ENCODE measurements at regions not wholly inside any gene's neighbourhood (a gene's known extent, or its start where the extent isn't known, plus 50 kb on each side); places are given as distances from the start of the nearest gene placed in this dataset.
A peak's percentile ranks its signal among the peaks of the same experiment; 100 is the strongest.

DNA sequence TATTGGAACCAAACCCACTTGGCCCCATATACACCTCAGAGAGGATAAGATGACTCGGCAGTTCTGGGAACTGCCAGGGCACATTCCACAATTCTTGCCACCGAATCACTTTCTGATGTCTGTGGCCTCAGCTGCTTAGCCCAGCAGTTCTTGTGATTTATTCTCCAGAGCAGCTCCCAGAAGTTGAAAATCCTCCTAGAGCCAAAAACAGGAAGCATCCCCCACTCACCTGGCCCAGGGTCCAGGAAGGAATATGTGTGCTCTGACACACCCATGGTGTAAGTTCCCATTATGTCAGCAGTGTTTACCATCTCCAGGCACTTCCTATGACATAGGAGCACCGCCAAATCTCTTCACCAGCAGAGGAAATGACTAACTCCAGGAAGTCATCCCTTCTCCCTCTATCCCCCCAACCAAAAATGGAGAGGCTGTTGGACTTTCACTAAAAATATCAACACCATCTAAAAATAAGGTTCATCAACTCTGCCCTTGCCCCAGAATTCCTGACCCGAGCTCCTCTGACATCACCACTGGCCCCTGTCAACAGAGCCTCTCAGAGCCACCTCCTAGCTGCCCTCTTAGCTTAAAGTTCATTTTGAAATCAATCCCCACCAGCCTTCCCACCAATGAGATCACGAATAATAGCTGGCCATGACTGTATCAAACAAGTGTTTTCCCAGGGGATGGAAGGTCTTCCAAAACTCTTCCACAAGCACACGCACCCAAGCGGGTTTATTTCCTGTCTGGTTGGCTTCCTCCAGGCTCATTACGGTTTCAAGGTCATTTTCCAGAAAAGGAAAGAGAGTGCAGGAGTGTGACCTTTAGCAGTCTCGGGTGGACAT, 223.1 kb upstream of the PARD3B start:
- no peak for DNase-seq (ENCODE audit: low spot score)

- peak; percentile 69 for DNase-seq (ENCODE audit: low spot score)
Measured at GRCh38 chr2:204325468-204325867, 219.8 kb upstream of the PARD3B start.

- no peak for DNase-seq (ENCODE audit: low spot score)
Measured at GRCh38 chr2:204328373-204328772, 216.9 kb upstream of the PARD3B start.

DNA sequence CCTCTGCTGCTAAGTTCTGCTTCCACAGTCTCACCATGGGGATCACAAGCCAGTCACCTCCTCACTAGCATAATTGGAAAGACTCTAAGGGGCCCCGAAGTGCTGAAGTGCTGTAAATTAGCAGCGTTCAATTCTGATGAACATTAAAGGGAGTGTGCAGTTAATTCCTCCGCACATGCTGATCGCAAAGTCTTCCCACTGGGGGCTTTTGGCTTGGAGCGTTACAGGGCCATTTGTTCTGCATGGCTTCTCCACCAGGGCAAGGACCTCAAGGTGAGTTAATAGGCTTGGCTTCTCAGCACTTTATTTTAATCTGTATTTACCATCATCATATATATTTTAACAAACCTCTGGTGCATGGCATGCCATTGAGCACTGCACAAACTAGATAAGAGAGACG, 216.3 kb upstream of the PARD3B start:
- no peak for DNase-seq (ENCODE audit: low spot score)

GRCh38 chr2:204329532-204329931, 215.7 kb upstream of the PARD3B start:
- DNase-seq (ENCODE audit: low spot score): no peak

GRCh38 chr2:204331180-204331579, 214.1 kb upstream of the PARD3B start:
- DNase-seq (ENCODE audit: low spot score): no peak

GRCh38 chr2:204331988-204332387, 213.3 kb upstream of the PARD3B start:
- DNase-seq (ENCODE audit: low spot score): no peak

GRCh38 chr2:204332706-204333105, 212.6 kb upstream of the PARD3B start:
- no peak for DNase-seq (ENCODE audit: low spot score)

DNA sequence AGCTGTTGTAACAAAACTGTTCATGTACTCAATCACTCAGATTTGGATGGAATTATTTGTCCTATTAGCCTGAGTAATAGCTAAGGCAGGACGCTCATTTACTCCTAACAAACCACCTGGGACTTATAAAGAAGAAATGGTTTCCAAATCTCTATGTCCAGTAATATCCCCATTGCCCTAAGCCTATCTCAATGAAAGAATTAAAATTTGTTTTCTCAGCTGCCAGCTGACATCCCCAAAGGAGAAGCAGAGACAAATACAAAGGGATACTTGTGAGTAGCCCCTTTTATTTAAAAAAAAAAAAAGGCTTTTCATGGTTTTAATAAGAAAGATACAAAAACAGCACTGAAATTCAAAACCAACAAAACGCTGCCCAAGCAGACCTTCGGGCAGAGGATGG, 211.4 kb upstream of the PARD3B start:
- DNase-seq (ENCODE audit: low spot score): no peak

DNA sequence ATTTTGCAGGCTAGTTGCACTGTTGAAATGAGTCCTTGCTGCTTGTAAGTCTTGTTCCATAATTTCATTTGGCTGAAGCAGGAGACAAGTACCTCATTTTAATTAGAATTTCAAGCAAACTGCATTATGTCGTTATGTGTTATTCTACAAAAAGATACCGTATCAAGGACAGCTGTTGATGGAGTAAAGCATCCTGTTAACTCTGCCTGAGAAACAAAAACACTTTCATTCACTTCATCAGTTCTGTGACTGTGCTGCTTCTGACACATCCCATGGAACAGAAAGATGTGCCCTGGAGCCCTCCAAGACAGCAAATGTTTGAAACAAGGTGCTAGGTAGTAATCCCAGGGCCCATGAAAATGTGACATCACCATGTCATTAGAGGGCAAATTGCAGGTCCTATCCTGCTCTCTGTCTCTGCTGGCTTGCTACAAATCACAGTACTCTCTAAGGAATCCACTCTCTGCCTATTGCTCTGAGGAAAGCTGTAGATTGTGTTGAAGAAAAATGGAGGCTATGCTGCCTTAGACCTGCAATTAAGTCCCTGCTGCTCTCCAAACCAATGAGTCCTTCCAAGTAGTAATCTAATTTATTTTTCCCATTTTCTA, 209.7 kb upstream of the PARD3B start:
- DNase-seq (ENCODE audit: low spot score): no peak

- no peak for DNase-seq (ENCODE audit: low spot score)
Measured at GRCh38 chr2:204336153-204336744, 209.0 kb upstream of the PARD3B start.

DNA sequence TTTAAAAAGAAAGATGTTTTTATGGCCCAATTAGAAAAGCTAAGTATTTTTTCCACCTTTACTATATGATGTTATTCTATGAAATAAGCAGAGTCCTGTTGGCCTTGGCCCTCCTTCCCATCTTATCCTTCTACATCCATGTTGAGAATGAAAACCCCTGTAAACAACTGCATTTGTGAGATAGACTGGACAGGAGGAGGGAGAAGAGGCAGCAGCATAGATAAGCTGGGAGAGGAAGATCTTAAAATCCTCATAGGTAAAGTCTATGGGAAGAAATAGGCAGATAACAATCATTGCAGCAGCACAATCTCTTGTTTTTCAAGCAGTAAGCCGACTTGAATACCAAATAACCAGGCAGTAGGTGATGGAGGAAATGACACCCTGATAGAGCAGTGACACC, 207.6 kb upstream of the PARD3B start:
- no peak for DNase-seq (ENCODE audit: low spot score)

DNA sequence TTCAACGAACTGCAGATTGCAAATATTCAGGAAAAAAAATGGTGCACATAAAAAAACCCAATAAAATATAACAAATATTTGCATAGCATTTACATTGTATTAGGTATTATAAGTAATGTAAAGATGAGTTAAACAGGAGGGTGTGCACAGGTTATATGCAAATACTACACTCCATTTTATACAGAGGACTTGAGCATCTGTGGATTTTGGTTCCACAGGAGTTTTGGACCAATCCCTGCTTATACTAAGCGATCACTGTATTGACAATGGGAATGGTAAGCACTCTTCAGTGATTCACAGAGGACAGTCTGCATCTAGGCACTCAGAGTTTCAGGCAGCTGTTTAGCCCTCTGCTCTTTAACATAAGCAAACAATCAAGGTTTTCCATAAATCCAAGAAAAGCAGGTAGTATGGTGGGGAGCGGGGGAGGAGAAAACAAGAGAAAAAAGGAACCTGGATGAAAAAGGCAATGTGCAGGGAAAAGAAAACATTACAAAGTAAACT, 206.0 kb upstream of the PARD3B start:
- DNase-seq (ENCODE audit: low spot score): no peak

DNA sequence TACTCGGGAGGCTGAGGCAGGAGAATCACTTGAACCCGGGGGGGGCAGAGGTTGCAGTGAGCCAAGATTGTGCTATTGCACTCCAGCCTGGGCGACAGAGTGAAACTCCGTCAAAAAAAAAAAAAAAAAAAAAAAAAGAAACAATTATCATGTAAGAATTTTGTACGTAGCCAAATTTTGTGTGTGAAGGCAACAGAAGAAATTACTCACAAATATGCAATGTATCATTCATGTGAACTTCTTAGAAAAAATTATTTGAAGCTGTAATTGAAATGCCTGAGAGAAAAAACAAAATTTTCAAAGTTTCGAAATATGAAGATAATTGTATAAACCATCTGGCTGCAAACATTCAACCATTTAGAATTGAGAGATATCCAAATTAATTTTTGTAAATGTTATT, 204.8 kb upstream of the PARD3B start:
- no peak for DNase-seq (ENCODE audit: low spot score)

GRCh38 chr2:204341887-204342276, 203.4 kb upstream of the PARD3B start:
- no peak for DNase-seq (ENCODE audit: low spot score)

GRCh38 chr2:204343685-204344084, 201.6 kb upstream of the PARD3B start:
- DNase-seq (ENCODE audit: low spot score): no peak

DNA sequence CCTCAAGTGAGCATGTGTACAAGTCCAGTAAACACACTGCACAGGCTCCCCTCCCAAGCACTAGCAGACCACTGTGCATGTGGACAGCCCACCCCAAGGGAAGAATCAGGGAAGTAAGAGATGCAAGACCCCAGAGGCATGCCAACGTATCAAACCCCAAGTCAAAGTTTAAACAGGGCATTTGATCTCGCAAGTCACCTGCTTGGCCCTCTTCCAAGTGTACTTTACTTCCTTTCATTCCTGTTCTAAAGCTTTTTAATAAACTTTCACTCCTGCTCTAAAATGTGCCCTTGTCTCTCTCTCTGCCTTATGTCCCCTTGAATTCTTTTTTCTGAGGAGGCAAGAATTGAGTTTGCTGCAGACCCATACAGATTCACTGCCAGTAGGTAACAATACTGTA, 201.2 kb upstream of the PARD3B start:
- no peak for DNase-seq (ENCODE audit: low spot score)

GRCh38 chr2:204346906-204347305, 198.4 kb upstream of the PARD3B start:
- DNase-seq (ENCODE audit: low spot score): no peak

- DNase-seq (ENCODE audit: low spot score): no peak
Measured at GRCh38 chr2:204353823-204354222, 191.5 kb upstream of the PARD3B start.

DNA sequence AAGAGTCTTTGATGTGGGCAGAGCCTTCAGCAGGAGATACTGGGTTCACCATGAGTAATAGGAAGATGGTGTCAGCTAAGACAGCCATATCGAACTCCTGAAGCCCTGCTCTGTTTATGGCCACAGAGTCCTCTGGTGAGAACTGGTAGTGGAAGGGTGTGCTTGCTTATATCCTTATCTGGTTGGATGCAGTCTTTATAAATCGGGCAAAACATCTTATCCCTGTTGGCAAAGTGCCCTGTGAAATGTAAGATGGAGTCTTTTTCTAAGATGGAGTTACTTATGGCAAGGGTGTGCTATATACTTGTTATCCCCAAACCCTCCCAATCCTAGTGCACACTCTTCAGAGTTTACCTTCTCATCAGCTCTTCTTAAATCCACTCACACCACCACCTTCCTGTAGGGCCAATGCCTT, 190.8 kb upstream of the PARD3B start:
- DNase-seq (ENCODE audit: low spot score): no peak

GRCh38 chr2:204355688-204356087, 189.6 kb upstream of the PARD3B start:
- DNase-seq (ENCODE audit: low spot score): no peak

GRCh38 chr2:204356151-204356641, 189.1 kb upstream of the PARD3B start:
- no peak for DNase-seq (ENCODE audit: low spot score)

DNA sequence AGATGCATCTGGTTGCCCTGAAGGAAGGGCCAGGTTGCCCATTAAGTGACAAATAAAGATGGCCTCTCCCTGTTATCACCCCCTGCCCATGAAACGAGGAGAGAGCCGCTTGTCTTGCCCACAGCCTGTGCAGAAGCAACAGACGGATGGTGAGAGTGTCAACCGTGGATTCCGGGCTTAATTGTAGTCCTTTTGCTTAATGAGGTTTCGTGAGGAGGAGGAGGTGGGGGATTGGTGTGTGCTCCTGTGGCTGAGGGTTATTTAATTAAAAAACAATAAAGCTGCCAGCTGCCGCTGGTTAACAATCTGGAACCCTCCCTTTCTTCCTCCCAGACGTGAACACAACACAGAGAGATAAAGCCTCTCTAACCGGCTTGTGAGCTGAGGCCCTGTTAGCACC, 188.0 kb upstream of the PARD3B start:
- no peak for DNase-seq (ENCODE audit: low spot score)

Measured in activated CD4-positive, alpha-beta T cell treated with anti-CD3 and anti-CD28 coated beads, Interleukin-2, Interleukin-4, amounts not matched to agents 100 ng/mL and 50 ng/mL, durations not matched to agents 16 hours and 8 hours (primary cell).